GM12801 (cell line): ENCODE measurements at regions not wholly inside any gene's neighbourhood (a gene's known extent, or its start where the extent isn't known, plus 50 kb on each side); places are given as distances from the start of the nearest gene placed in this dataset.

Experiments
- CTCF ChIP-seq: IDR thresholded peaks from one replicate; pipeline ENCODE4 v1.5.1; 2011; ENCODE audit warnings: control low read depth; ENCODE audit not compliant: insufficient read length; ENCODE audit errors: extremely low read depth

GRCh38 chr4:178102139-178102538 lies 659.9 kb upstream of the AGA start:
- TF ChIP-seq CTCF: no peak

GRCh38 chr4:178105242-178105641 lies 663.0 kb upstream of the AGA start:
- no peak for TF ChIP-seq CTCF

- no peak for TF ChIP-seq CTCF
Measured at GRCh38 chr4:178136736-178137345, 694.6 kb upstream of the AGA start.

GRCh38 chr4:178137732-178138471 lies 695.7 kb upstream of the AGA start:
- no peak for TF ChIP-seq CTCF

GRCh38 chr4:178138491-178138890 lies 696.3 kb upstream of the AGA start:
- no peak for TF ChIP-seq CTCF

- no peak for TF ChIP-seq CTCF
Measured at GRCh38 chr4:178140326-178140915, 698.2 kb upstream of the AGA start.

- TF ChIP-seq CTCF: no peak
Measured at GRCh38 chr4:178142724-178143123, 700.5 kb upstream of the AGA start.
